Stimulated activated CD8-positive, alpha-beta memory T cell treated with anti-CD3 and anti-CD28 coated beads, Interleukin-12 subunit alpha, Interleukin-12 subunit beta, amount 100 ng/mL, for 24 hours (primary cell): ENCODE measurements at regions not wholly inside any gene's neighbourhood (a gene's known extent, or its start where the extent isn't known, plus 50 kb on each side); places are given as distances from the start of the nearest gene placed in this dataset.

Source experiments
- DNase-seq: peaks from one replicate; pipeline ENCODE4 v3.0.0-alpha.2; 2020; ENCODE audit errors: extremely low read depth

- no peak for DNase-seq
Measured at GRCh38 chr7:23973264-23973663, 263.2 kb downstream of the STK31 start.

- DNase-seq: no peak
Measured at GRCh38 chr7:23980081-23980480, 270.1 kb downstream of the STK31 start.

- DNase-seq: no peak
Measured at GRCh38 chr7:23981314-23981713, 271.3 kb downstream of the STK31 start.

DNA sequence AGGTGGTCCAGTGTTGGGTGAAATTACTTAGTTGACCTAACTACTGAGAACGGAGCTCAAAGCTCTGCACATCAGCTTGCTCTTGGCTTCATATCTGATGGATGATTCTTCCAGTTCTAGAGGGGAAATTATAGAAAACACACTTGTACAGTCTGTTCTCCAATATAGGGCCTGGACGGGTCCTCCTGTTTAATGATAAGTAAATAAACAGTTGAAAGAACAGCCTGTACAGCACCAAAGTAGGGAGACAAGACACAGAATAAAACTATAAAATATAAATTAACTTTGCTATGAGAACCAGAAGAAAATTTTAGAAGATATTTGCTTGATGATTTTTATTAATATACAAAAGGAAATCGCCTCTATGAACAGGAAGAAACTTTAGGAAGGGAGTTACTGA lies 271.7 kb downstream of the STK31 start:
- DNase-seq: no peak

DNA sequence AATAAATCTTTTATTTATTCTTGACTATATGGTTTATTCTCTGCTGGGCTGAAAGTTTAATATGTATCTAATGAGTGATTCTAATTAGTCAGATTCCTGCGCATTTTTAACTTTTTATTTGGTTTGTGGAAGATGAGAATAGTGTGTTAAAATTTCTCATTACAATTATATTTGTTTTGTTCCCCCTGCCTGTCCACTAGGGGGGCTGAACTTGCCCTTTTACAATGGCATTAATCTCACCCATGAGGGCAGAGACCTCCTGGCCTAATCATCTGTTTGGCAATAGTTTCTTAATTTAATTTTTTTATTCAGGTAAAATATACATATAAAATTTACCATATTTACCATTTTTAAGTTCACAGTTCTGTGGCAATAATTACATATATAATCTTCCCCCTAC lies 278.5 kb upstream of the NPY start:
- no peak for DNase-seq

DNA sequence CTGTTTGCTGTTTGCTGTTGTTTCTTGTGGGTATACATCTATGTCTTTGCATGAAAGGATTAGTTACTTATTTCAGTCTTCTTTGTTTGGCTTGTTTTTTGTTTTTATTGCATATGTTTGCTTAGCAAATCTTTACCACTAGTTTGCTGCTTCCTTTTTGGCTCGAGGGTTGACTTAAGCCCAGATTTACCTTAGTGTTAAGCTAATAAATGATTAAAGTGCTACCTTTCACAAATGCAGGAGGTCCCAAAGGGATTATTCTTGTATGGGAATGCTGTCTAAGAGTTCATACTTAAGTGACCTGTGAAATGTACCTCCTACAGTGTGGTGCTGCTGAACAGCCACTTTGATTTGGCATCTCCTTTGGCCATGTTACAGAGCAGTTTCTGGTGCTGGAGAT lies 273.5 kb upstream of the NPY start:
- DNase-seq: no peak

GRCh38 chr7:24017519-24017918 lies 266.5 kb upstream of the NPY start:
- DNase-seq: no peak

DNA sequence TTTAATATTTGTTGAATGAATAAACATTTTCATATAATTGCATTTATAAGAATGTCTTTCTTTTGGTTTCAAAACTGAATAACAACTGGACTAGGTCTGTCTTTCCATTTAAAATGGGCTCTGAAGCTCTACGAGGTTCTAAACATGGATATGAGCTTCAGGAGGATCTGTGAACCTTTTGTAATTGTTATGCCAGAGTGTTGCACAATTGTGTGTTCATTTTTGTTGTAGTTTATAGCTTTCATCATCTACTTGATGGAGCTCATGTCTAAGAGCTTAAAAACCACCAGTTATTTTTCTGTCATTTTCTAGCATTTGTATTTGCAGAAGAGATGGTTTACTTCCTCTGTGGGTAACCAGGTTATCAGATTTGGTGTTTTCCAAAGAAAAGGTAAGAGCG lies 265.7 kb upstream of the NPY start:
- no peak for DNase-seq

DNA sequence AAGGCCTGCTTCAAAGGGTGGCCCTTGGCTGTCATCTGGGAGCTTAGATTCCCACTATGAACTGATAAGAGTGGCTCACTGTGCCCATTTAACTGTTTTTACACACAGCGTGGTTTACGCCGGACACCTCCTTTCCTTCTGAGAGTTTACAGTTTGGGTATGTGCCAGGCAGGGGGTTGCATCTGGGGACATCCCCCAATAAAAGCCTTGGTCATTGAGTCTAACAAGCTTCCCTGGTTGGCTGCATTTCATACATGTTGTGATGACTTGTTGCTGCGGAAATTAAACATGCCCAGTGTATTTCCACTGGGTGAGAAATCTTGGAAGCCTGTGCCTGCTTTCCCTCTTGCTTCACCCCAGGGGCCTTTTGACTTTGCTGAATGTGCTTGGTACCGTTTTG lies 264.1 kb upstream of the NPY start:
- no peak for DNase-seq

GRCh38 chr7:24024276-24025068 lies 259.5 kb upstream of the NPY start:
- DNase-seq: no peak

GRCh38 chr7:24025094-24025493 lies 258.9 kb upstream of the NPY start:
- DNase-seq: no peak

DNA sequence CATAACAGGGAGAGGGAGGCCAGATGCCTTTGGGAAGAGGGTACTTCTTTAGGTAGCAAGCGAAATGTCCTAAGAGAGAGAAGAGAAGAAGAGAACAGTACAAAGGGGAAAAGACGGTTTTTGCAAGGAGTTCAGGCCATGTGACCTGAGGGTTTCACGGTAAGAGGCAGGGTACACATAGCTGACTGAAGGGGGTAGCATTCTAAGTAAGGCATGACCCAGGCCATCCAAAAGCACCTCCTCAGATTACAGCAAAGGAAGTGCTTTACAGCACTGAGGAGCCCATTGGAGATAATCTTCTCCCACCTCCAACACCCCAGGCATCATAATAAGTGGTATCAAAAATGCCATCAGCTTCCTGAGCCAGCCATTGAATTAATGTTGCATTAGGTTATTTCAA lies 258.2 kb upstream of the NPY start:
- DNase-seq: no peak

DNA sequence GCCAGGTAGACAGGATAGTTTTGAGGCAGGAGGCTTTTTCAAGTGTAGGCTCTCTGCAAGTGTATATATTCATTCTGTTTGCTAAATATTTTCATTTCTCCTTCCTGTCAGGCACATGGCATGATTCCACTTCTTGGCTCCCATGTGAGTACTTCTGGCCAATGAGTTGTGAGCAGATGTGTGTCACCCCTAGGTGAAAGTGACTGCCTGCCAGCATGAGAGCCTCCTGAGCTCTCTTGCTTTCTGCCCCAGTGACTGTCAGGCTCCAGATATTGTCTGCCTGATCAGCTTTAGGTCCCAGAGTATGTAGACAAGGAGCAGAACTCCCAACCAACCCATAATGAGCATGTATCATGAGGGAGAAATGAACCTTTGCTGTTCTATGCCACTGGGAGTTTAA lies 257.6 kb upstream of the NPY start:
- DNase-seq: no peak

DNA sequence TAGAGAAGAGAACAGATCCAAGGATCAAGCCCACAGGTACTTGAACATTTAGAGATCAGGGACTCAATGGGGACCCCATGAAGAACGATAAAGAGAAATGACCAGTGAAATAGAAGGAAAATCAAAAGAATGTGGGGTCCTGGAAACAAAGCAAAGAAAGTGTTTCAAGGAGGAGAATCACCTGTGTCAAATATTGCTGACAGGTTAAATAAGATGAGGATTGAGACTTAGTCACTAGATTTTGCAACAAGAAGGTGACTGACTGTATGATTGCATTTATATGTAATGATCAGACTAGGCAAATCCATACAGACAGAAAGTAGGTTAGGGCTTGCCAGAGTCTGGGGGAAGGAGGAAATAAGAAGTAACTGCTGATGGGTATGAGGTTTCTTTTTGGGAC lies 254.9 kb upstream of the NPY start:
- no peak for DNase-seq

- no peak for DNase-seq
Measured at GRCh38 chr7:24034251-24034650, 249.7 kb upstream of the NPY start.

GRCh38 chr7:24035366-24036032 lies 248.5 kb upstream of the NPY start:
- DNase-seq: no peak

- no peak for DNase-seq
Measured at GRCh38 chr7:24036033-24036412, 248.0 kb upstream of the NPY start.

DNA sequence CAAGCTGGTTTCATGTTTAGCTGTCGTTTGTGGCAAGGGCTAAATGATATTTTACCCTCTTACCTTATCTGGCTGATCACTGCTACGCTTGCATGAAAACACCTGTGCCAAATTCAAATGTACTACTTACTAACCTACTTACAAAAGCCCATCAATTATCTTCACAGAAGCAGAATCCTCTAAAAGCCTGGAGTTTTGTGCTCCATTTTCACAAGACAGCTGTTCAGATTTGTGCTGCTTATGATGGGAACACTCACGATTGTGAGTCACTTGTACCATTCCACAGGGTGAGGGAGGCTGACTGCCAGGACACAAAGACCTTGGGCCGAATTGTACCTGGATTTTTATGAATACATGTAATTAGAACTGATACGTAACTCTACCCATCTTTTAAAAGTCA lies 245.0 kb upstream of the NPY start:
- no peak for DNase-seq

DNA sequence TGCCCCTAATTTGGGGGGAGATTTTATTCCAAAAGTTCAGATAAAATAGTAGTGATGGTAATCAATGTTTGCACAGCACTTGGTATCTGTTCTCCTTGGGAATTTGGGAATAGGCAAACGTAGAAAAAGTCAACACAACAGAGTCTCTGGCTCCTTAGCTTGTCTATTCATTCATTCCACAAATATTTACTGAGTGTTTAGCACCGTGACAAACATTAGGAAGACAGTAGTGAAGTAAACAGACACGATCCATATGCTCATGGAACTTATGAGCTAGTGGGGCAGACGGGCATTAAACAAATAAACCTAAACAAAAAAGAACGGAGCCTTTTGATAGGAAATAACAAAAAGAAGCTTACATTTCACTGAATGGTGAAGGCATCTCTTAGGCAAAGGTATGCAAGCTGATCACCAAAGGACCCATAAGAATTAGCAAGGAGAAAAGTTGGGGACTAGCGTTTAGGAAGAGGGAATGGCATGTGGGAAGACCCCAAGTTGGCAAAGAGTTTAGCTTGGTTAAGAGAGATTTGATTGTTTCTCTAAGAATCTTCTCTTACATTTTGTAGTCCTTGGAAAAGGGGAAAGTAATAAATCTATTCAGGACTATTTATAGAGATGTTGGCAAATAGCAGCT lies 243.9 kb upstream of the NPY start:
- no peak for DNase-seq

DNA sequence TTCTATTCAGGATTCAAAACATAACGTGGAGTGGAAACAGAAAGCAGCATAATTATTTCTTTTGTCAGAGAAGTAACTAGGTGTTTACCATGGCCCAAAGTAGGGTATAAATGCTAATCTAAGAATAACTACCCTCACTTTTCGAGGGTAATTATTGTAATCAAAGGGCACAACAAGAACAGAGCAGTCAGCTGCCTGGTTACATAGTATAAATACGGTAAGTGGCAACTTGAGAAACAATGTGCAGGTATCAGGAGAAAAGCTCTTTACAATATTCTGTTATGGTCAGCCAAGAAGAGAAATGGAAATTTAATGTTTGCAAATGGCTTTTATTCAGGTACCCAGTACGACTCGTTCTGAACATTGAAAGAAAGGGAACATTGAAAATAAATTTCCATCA lies 242.0 kb upstream of the NPY start:
- no peak for DNase-seq

DNA sequence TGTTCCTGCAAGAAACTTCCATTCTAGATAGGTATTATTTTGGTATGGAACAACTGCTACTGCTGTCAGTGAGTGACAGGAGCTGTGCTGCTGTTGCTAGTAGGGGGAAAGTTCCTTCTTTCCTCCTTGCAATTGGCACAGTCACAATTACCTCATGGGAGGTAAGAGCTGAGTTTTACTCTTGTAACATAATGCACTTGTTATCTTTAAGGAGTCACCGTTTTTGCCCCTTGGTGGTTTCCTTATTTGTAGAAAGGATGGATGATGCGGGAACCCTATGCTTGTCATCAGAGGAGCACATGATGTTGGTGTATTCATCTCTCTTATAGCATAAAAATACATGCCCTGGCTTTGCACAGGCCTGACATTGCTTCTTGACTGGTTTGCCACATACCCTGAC lies 234.7 kb upstream of the NPY start:
- DNase-seq: no peak

GRCh38 chr7:24050991-24051560 lies 232.9 kb upstream of the NPY start:
- no peak for DNase-seq

DNA sequence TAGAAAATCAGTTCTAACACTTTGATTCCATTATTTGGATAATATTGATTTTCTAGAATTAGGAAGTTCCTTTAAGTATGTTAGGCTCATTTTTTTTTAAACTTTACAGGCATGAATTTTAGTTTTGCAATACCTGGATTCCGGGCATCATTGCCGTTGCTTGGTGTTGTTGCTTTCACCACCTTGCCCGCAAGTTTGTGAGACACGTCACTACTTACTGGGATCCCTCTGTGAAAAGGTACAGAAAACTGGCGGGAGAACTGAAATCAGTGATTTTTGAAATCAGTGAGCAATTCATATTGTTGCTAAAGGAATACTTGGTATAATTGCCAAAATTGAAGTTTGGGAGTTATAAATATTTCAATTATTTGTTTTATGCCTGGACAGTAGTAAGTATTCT lies 232.3 kb upstream of the NPY start:
- DNase-seq: no peak
